PC-3 (cell line): ENCODE measurements at regions not wholly inside any gene's neighbourhood (a gene's known extent, or its start where the extent isn't known, plus 50 kb on each side); places are given as distances from the start of the nearest gene placed in this dataset.

Source experiments
- EZH2 ChIP-seq: fragments of 300-600 bp; sonication (generic); IDR thresholded peaks from one replicate; pipeline ENCODE4 v1.6.1; 2017; ENCODE audit warnings: antibody characterized with exemption, mild to moderate bottlenecking, low read length; ENCODE audit not compliant: unreplicated experiment
- TF ChIP-seq, protein P1 (sequence below): fragments of 300-600 bp; sonication (generic); conservative IDR thresholded peaks from 2 replicates; pipeline ENCODE4 v1.5.1; 2017; ENCODE audit warnings: antibody characterized with exemption, low read depth, mild to moderate bottlenecking, low read length

DNA sequence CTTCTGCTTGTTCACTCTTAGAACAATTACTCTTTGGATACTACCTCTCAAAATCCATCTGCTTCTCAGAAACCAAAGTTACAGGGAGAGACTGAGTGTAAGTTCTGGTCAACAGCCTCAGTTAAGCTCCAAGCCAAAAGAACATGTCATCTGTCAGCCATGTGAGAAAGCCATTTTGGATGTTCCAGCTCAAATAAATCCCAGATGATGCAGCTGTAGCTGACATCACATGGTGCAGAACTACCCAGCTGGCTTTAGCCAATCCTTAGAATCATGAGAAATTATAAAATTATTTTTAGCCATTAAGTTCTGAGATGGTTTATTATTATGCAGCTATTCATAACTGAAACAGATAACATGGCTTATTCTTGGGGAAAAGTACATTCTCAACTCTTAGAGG, 696.0 kb downstream of the ZNF385D start:
- TF ChIP-seq, protein P1, sequence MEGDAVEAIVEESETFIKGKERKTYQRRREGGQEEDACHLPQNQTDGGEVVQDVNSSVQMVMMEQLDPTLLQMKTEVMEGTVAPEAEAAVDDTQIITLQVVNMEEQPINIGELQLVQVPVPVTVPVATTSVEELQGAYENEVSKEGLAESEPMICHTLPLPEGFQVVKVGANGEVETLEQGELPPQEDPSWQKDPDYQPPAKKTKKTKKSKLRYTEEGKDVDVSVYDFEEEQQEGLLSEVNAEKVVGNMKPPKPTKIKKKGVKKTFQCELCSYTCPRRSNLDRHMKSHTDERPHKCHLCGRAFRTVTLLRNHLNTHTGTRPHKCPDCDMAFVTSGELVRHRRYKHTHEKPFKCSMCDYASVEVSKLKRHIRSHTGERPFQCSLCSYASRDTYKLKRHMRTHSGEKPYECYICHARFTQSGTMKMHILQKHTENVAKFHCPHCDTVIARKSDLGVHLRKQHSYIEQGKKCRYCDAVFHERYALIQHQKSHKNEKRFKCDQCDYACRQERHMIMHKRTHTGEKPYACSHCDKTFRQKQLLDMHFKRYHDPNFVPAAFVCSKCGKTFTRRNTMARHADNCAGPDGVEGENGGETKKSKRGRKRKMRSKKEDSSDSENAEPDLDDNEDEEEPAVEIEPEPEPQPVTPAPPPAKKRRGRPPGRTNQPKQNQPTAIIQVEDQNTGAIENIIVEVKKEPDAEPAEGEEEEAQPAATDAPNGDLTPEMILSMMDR, result no peak
- no peak for TF ChIP-seq EZH2
